Trophoblast cell (in vitro differentiated cells and primary cell): ENCODE measurements at regions not wholly inside any gene's neighbourhood (a gene's known extent, or its start where the extent isn't known, plus 50 kb on each side); places are given as distances from the start of the nearest gene placed in this dataset.
A peak's percentile ranks its signal among the peaks of the same experiment; 100 is the strongest.

Source experiments
- DNase-seq, 2 donors: peaks; one replicate each; pipeline ENCODE4 v3.0.0-alpha.2; 2016
- H2AFZ ChIP-seq: 2 replicates; pipeline ENCODE4 v1.6.1; 2013; ENCODE audit warnings: low read length, moderate library complexity, mild to moderate bottlenecking; ENCODE audit not compliant: insufficient read depth, poor library complexity
- H2AK5ac ChIP-seq: 2 replicates; pipeline ENCODE4 v1.6.1; 2013; ENCODE audit warnings: mild to moderate bottlenecking, low read length
- H2BK120ac ChIP-seq: 2 replicates; pipeline ENCODE4 v1.6.1; 2013; ENCODE audit warnings: low read length, mild to moderate bottlenecking, moderate library complexity; ENCODE audit not compliant: insufficient read depth, poor library complexity
- H2BK12ac ChIP-seq: 2 replicates; pipeline ENCODE4 v1.6.1; 2013; ENCODE audit warnings: mild to moderate bottlenecking, low read length, moderate library complexity
- H2BK5ac ChIP-seq: 2 replicates; pipeline ENCODE4 v1.6.1; 2013; ENCODE audit warnings: low read length, low read depth, moderate library complexity, mild to moderate bottlenecking; ENCODE audit not compliant: poor library complexity
- H3K14ac ChIP-seq: 2 replicates; pipeline ENCODE4 v1.6.1; 2013; ENCODE audit warnings: mild to moderate bottlenecking, low read length
- H3K18ac ChIP-seq: 2 replicates; pipeline ENCODE4 v1.6.1; 2013; ENCODE audit warnings: mild to moderate bottlenecking, low read length
- H3K23ac ChIP-seq: 2 replicates; pipeline ENCODE4 v1.6.1; 2013; ENCODE audit warnings: low read length
- H3K27ac ChIP-seq: 2 replicates; pipeline ENCODE4 v1.5.1; 2013; ENCODE audit warnings: low read depth, mild to moderate bottlenecking, inconsistent platforms, low read length, moderate library complexity
- H3K27me3 ChIP-seq: 2 replicates; pipeline ENCODE4 v1.6.1; 2013; ENCODE audit warnings: inconsistent platforms, mild to moderate bottlenecking, low read length, moderate library complexity; ENCODE audit not compliant: insufficient read depth
- H3K36me3 ChIP-seq, 2 experiments: 1 replicate in 1 of 2; 2 replicates in 1 of 2; pipeline ENCODE4 v1.6.1; 2013; ENCODE audit warnings: low read length in 2 of 2, mild to moderate bottlenecking in 2 of 2, moderate library complexity in 1 of 2; ENCODE audit not compliant: insufficient read depth in 2 of 2, control insufficient read depth in 1 of 2
- H3K4ac ChIP-seq: 2 replicates; pipeline ENCODE4 v1.6.1; 2013; ENCODE audit warnings: low read depth, mild to moderate bottlenecking, low read length, moderate library complexity
- H3K4me1 ChIP-seq, 2 experiments: 1 replicate in 1 of 2; 2 replicates in 1 of 2; pipeline ENCODE4 v1.6.1; 2013; ENCODE audit warnings: low read length in 2 of 2, mild to moderate bottlenecking in 2 of 2, moderate library complexity in 1 of 2; ENCODE audit not compliant: insufficient read depth in 2 of 2, control insufficient read depth in 1 of 2
- H3K4me2 ChIP-seq: 2 replicates; pipeline ENCODE4 v1.6.1; 2013; ENCODE audit warnings: inconsistent platforms, mild to moderate bottlenecking, low read length, moderate library complexity
- H3K4me3 ChIP-seq: 2 replicates; pipeline ENCODE4 v1.5.1; 2013; ENCODE audit warnings: mild to moderate bottlenecking, low read depth, low read length, inconsistent platforms
- H3K79me1 ChIP-seq: one replicate; pipeline ENCODE4 v1.6.1; 2013; ENCODE audit warnings: low read length
- H3K79me2 ChIP-seq: 2 replicates; pipeline ENCODE4 v1.6.1; 2013; ENCODE audit warnings: low read length, mild to moderate bottlenecking; ENCODE audit not compliant: control insufficient read depth, insufficient read depth, poor library complexity
- H3K9ac ChIP-seq: 2 replicates; pipeline ENCODE4 v1.6.1; 2013; ENCODE audit warnings: mild to moderate bottlenecking, low read length
- H3K9me3 ChIP-seq: 2 replicates; pipeline ENCODE4 v1.6.1; 2013; ENCODE audit warnings: low read depth, mild to moderate bottlenecking, control low read depth, inconsistent platforms, low read length; ENCODE audit not compliant: insufficient read depth
- H4K12ac ChIP-seq: 2 replicates; pipeline ENCODE4 v1.6.1; 2013; ENCODE audit warnings: low read depth, mild to moderate bottlenecking, low read length, moderate library complexity
- H4K8ac ChIP-seq: 2 replicates; pipeline ENCODE4 v1.6.1; 2013; ENCODE audit warnings: low read depth, mild to moderate bottlenecking, low read length, moderate library complexity
- H4K91ac ChIP-seq: one replicate; pipeline ENCODE4 v1.6.1; 2013; ENCODE audit warnings: low read depth, mild to moderate bottlenecking, low read length, moderate library complexity
- WGBS: extraction: QIAGEN DNeasy Blood & Tissue Kit; methylation state at CpG from one replicate; pipeline ENCODE4 v1.1.7; 2013; ENCODE audit warnings: missing lambda C conversion rate; ENCODE audit not compliant: insufficient read length, insufficient coverage; ENCODE audit errors: extremely low coverage; 5-methylcytosine and 5-hydroxymethylcytosine counted together

- DNase-seq = no peak
- no peak overlapping the region for H2BK12ac ChIP-seq
These were observed 336.4 kb downstream of the EIPR1 start for GRCh38 chr2:3041246-3041645.

GRCh38 chr2:3040496-3041140 lies 337.0 kb downstream of the EIPR1 start:
- no peak overlapping the region for H4K12ac ChIP-seq
- no peaks in the 10 kb centered on the region for H3K4me1 ChIP-seq
- no peak overlapping the region for H2AFZ ChIP-seq
- H2BK120ac ChIP-seq = no peak overlapping the region
- H3K4ac ChIP-seq = no peak overlapping the region
- DNase-seq = no peak
- WGBS = no CpG with 5 or more reads among the region's 17 CpGs
- H3K27ac ChIP-seq = no peak overlapping the region
- no peak overlapping the region for H3K9ac ChIP-seq
- H3K4me3 ChIP-seq = no peak overlapping the region
- H3K18ac ChIP-seq = no peak overlapping the region
- H2BK5ac ChIP-seq = no peak overlapping the region
- H3K23ac ChIP-seq = no peak overlapping the region
- no peak overlapping the region for H4K8ac ChIP-seq
- H3K14ac ChIP-seq = no peak overlapping the region
- H3K27me3 ChIP-seq = no peaks in the 10 kb centered on the region
- H3K36me3 ChIP-seq = no peaks in the 10 kb centered on the region
- H2AK5ac ChIP-seq = no peak overlapping the region
- H2BK12ac ChIP-seq = no peak overlapping the region
- peaks cover 14% of the 10 kb centered on the region for H3K9me3 ChIP-seq
- H3K79me2 ChIP-seq = no peaks in the 10 kb centered on the region
- no peaks in the 10 kb centered on the region for H3K79me1 ChIP-seq
- H3K4me2 ChIP-seq = no peak overlapping the region
- H4K91ac ChIP-seq = no peak overlapping the region

More at GRCh38 chr2:3041246-3041645, 336.4 kb downstream of the EIPR1 start:
- Histone ChIP-seq H3K14ac (no peak overlapping the region), H3K4me1 (no peaks in the 10 kb centered on the region), H3K4ac (no peak overlapping the region), H4K91ac (no peak overlapping the region), H3K79me1 (no peaks in the 10 kb centered on the region), H3K9ac (no peak overlapping the region), H4K12ac (no peak overlapping the region), H2BK120ac (no peak overlapping the region), H2BK5ac (no peak overlapping the region), H4K8ac (no peak overlapping the region), H3K79me2 (no peaks in the 10 kb centered on the region), H3K36me3 (no peaks in the 10 kb centered on the region), H3K4me2 (no peak overlapping the region), H3K4me3 (peak overlapping the region; percentile 12), H3K27me3 (no peaks in the 10 kb centered on the region), H3K9me3 (peaks cover 17% of the 10 kb centered on the region), H2AK5ac (no peak overlapping the region), H2AFZ (no peak overlapping the region), H3K23ac (no peak overlapping the region), H3K27ac (no peak overlapping the region), H3K18ac (no peak overlapping the region)
- no CpG with 5 or more reads among the region's 17 CpGs for WGBS

- Histone ChIP-seq H3K27ac (no peak overlapping the region), H3K9me3 (peaks cover 9% of the 10 kb centered on the region), H2BK120ac (no peak overlapping the region), H4K8ac (no peak overlapping the region), H4K12ac (no peak overlapping the region), H2AFZ (no peak overlapping the region), H3K4me1 (no peaks in the 10 kb centered on the region), H3K27me3 (no peaks in the 10 kb centered on the region), H3K4ac (no peak overlapping the region), H2BK5ac (no peak overlapping the region), H3K36me3 (no peaks in the 10 kb centered on the region), H2BK12ac (no peak overlapping the region), H2AK5ac (no peak overlapping the region), H3K4me3 (no peak overlapping the region), H4K91ac (no peak overlapping the region), H3K9ac (no peak overlapping the region), H3K23ac (no peak overlapping the region), H3K18ac (no peak overlapping the region), H3K79me2 (no peaks in the 10 kb centered on the region), H3K79me1 (no peaks in the 10 kb centered on the region), H3K4me2 (no peak overlapping the region), H3K14ac (no peak overlapping the region)
- WGBS = no CpG with 5 or more reads among the region's 2 CpGs
- no peak for DNase-seq
These were observed 337.6 kb downstream of the EIPR1 start for GRCh38 chr2:3040066-3040428.

- no peak overlapping the region for H4K8ac ChIP-seq
- no peak overlapping the region for H3K18ac ChIP-seq
- H3K36me3 ChIP-seq = no peaks in the 10 kb centered on the region
- H3K23ac ChIP-seq = no peak overlapping the region
- no peak overlapping the region for H2BK5ac ChIP-seq
- no peak overlapping the region for H2AFZ ChIP-seq
- no peak overlapping the region for H3K14ac ChIP-seq
- no peak overlapping the region for H3K4ac ChIP-seq
- no peak overlapping the region for H3K9ac ChIP-seq
- no peak overlapping the region for H3K27ac ChIP-seq
- no peak overlapping the region for H3K4me3 ChIP-seq
- H3K4me1 ChIP-seq = no peaks in the 10 kb centered on the region
- no peak overlapping the region for H4K91ac ChIP-seq
- no peaks in the 10 kb centered on the region for H3K79me1 ChIP-seq
- no CpG with 5 or more reads among the region's 16 CpGs for WGBS
- DNase-seq = no peak
- no peak overlapping the region for H2BK120ac ChIP-seq
- no peaks in the 10 kb centered on the region for H3K27me3 ChIP-seq
- H3K9me3 ChIP-seq = peaks cover 6% of the 10 kb centered on the region
- H4K12ac ChIP-seq = no peak overlapping the region
- no peaks in the 10 kb centered on the region for H3K79me2 ChIP-seq
- no peak overlapping the region for H2AK5ac ChIP-seq
- no peak overlapping the region for H3K4me2 ChIP-seq
- no peak overlapping the region for H2BK12ac ChIP-seq
These were observed 338.2 kb downstream of the EIPR1 start for GRCh38 chr2:3039188-3040065.
